Stimulated activated CD4-positive, alpha-beta T cell treated with anti-CD3 and anti-CD28 coated beads, Interleukin-2, amount 100 ng/mL, for 48 hours (primary cell): ENCODE measurements at regions not wholly inside any gene's neighbourhood (a gene's known extent, or its start where the extent isn't known, plus 50 kb on each side); places are given as distances from the start of the nearest gene placed in this dataset.

Experiments
- DNase-seq, 2 donors: peaks; one replicate each; pipeline ENCODE4 v3.0.0-alpha.2; 2020

DNA sequence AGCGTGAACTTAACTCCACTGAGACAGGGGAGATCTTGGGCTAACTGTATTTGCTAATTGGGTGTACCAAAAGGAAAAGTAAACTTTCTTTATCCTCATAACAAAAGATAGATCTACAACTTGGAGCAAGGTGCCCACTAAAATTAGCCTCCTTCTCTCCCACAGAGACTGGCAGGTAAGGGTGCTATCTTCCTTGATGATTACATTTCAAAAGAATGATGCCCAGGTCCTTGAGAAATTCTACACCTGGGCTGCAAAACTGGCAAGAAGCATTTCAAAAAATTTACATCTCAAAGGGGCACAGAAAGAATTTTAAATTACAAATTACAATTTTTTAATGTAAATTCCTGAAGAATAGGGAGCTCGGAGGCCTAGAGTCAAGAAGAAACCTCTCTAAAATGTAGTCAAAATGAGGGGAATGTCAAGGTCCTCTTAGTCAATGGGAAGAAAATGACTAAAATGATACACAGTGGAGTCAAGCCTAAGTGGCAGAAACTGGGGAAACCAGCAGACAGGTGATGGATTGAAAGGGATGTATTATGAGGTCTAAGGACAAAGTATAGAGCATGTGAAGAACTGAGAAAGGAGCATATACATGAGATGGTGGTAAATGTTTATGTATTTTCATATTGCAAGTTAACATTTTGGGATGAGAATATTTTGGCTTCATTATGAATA, 348.3 kb upstream of the TUSC1 start:
- DNase-seq: no peak

DNA sequence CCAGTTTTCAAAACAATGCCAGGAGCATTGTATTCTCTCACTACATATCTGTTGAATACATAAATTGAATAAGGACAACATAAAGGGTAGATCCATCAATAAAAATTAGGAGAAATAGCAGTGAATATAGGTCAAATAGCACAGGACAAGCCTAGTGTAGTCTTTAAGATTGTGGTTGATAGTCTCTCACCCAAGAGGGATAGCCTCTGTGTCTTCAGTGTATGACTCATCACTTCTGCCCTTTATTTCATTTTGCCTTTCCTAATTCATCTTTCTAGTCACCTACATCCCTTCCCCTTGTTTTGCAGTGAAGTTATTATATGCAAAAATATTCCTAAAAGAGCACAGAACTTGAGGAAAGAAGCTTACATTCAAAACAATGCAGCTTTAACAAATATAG, 335.0 kb upstream of the TUSC1 start:
- DNase-seq: no peak

GRCh38 chr9:26012797-26013196, 334.6 kb upstream of the TUSC1 start:
- no peak for DNase-seq

DNA sequence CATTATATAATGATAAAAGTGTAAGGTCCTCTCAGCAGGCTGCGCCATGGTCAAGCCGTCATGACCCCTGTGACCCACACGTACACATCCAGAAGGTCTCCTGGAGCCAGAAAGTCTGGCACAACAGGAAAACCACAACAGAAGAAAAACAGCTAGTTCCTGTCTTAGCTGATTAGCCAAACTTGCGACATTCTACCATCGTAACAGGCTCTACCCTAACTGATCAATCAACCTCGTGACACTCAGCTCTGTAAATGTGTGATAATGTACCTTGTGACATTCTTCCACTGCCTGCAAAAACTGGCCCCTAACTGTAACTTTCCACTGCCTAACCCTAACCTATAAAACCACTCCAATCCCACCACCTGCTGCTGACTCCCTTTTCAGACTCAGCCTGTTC, 316.4 kb upstream of the TUSC1 start:
- DNase-seq: no peak

- no peak for DNase-seq
Measured at GRCh38 chr9:25990376-25990775, 312.1 kb upstream of the TUSC1 start.

GRCh38 chr9:25975667-25976066, 297.4 kb upstream of the TUSC1 start:
- DNase-seq: no peak

DNA sequence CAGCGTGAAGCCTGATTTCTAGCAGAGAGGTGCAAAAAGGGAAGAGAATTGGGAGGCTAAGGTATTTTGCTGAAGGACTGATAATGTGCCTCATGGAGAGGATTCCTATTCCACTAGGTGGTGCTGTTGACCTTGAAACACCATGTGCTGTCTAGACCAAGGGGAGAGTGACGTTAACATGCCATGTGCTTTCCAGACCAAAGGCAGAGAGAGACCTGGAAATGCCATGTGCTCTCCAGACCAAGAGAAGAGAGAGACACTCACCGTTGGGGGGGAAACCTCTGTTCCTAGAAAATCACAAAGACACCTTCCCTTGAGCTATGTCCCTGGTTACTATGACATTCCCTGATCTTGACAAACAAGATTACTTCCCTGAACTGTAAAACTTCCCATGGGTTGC, 286.0 kb upstream of the TUSC1 start:
- peak in 1 of 2 donors; percentile 2 for DNase-seq

DNA sequence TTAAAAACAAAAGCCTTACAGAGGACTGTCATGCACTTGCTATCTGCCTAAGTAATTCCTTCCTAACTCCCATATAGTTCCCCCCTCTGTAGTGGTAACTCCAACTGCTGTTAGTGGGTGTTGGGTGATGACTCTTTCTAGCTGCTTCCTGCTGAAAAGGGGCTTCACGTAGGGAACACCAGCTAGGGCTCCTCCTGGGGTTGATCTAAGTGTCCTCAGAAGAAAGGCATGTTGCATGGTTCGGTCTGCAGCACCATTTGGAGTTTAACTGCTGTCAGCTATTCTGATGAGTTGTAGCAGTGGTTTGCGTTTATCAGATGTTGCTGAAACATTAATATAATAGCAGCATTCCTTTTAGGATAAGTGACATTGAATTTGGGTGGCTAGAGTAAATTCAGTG, 281.9 kb upstream of the TUSC1 start:
- DNase-seq: no peak

- no peak for DNase-seq
Measured at GRCh38 chr9:25954209-25954608, 276.0 kb upstream of the TUSC1 start.

GRCh38 chr9:25948182-25948581, 269.9 kb upstream of the TUSC1 start:
- DNase-seq: no peak

- no peak for DNase-seq
Measured at GRCh38 chr9:25939126-25939525, 260.9 kb upstream of the TUSC1 start.

DNA sequence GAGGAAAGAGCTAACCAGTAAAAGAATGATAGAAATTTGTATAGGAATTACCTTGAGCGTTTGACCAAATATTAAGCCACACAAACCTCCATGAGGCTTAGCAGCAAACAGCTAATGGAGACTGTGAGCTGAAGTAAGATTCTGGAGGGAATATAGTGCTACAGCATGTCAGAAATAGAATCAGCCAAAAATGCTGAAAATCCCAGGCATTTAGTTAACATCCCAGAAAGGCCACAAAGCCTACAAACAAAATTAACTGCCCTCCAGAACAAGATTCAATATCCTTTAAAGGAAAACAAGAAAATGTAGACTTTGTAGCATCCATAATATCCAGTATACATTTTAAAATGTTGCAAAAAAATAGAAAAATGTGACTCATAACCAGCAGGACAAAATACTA, 257.8 kb upstream of the TUSC1 start:
- DNase-seq: no peak

DNA sequence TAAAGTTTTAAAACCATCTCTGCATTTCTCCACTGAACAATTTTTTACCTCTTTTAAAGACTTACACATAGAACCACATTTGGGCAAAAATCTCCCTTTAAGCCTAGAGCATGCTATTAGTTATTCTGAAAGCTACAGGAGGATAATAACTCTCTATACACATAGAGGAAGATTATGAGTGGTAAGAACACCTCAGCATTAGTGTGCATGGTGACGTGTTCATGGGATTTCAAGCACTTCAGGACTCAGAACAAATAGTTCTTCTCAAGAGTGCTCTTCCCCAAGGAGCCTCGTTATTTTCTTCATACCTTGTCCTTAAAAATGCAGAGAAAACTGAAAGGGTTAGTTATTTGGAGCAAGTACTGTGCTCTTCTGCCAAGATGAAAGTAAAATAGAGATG, 256.9 kb upstream of the TUSC1 start:
- DNase-seq: no peak

DNA sequence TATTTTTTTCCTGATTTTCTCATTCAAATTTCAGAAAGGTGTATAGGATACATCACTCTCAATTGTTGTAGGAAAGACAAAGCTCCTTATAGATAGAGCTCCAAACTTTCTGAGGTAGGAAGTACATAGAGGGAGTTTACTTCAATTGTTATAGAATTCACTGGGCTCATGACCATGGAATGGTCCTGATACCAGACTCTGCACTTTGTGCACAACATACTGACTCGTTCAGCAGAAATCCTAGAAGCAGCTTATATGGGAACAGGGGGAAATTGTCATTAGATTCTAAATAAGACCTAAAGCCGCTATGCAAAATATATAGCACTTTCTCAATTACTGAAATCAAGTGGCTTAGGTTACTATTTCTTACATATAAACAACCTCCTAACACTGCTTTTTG, 240.5 kb upstream of the TUSC1 start:
- DNase-seq: no peak

GRCh38 chr9:25917731-25918362, 239.6 kb upstream of the TUSC1 start:
- DNase-seq: no peak

GRCh38 chr9:25913806-25914205, 235.6 kb upstream of the TUSC1 start:
- DNase-seq: no peak

DNA sequence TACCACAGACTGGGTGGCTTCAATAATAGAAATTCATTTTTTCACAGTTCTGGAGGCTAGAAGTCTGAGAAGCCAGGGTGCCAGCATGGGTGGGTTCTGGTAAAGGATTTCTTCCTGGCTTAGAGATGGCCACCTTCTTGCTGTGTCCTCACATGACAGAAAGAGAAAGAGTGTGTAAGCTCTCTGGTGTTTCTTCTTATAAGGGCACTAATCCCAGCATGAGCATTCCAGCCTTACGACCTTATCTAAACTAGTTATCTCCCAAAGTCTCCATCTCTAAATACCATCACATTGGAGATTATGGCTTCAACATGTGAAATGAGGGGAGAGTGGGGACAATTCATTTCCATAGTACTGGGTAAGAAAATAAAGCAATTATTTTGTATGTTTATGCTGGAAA, 226.5 kb upstream of the TUSC1 start:
- no peak for DNase-seq

DNA sequence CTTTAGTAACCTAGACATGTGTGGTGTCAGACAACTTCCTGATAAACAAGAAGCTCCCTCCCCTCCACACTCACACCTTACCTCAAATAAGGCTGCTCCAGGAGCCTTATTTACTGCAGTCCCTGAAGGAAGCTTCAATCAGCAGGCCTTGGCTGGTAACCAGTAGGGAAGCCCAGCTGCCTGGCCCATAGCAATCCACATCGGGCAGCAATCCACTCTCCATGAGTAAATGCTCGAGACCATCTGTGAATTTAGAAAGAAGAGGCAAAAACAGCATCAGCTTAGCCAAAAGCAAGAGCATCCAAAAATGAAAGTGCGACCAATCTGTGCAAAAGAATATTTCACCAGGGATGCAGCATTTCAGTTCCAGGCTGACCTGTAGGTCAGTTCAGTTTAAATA, 213.3 kb upstream of the TUSC1 start:
- DNase-seq: no peak

DNA sequence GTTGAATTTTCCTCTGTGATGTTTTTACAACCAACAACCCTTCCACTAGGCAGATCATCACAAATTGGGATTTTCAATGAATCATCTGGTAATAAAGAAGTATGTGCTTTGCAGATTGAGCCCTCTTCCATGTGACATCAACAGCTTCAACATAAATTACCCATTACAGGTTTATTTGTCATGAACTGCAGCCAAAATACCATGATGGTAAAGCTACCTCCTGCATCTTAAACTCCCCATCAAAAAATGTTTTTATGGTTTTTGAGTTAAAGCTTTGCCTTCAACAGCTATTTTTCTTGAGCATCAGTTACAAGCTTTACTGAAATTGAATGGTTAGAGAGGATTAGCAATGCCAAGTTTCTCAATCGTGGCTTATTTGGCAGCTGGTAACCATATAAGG, 211.4 kb upstream of the TUSC1 start:
- DNase-seq: no peak

GRCh38 chr9:25876248-25876647, 198.0 kb upstream of the TUSC1 start:
- no peak for DNase-seq

DNA sequence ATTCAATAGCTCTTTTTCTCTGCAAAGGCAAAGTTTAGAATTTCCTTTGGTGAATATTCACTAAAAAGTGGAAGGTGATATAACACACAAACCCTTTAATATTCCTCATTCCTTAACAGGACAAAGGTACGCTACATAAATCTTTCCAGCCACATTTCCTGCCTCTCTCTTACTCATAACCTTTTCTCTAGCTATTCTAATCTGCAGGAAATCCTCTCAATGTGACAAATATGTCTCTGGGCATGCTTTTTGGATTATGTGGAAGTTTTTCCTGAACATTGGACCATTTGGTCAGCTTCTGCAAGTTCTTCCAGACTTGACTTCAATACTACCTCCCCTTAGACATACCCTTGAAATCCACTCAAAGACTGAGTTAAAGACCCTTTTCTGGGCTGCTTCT, 186.3 kb upstream of the TUSC1 start:
- DNase-seq: no peak

GRCh38 chr9:25861421-25861820, 183.2 kb upstream of the TUSC1 start:
- no peak for DNase-seq

GRCh38 chr9:25857147-25857546, 178.9 kb upstream of the TUSC1 start:
- DNase-seq: no peak

DNA sequence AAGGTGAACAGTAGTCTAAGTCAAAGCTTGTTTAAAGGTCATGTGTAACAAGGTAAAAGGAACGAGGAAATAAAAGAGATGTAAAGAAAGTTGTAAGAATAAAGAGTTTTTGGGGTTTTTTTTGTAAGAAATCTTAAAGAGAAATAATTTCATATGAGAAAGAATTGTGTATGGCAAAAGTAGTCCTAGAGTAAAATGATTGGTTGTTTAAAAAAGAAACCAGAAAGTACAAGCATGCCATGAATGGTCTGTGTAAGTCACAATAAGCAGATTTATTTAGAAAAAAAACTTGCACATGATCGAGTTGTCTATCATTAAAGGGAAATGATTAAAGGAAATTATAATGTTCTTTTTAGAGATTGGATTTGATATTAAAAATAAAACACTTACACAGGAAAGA, 172.6 kb upstream of the TUSC1 start:
- DNase-seq: no peak

- DNase-seq: no peak
Measured at GRCh38 chr9:25845867-25846266, 167.6 kb upstream of the TUSC1 start.
